ENCODE measurements at regions not wholly inside any gene's neighbourhood (a gene's known extent, or its start where the extent isn't known, plus 50 kb on each side); places are given as distances from the start of the nearest gene placed in this dataset.

- TF ChIP-seq POLR2A (IDR thresholded peaks at IDR 0.05) (no peak), CTCF (IDR thresholded peaks at IDR 0.05) (no peak)
These were observed 247.1 kb upstream of the GALNT17 start for GRCh38 chr7:70884809-70885208.

Measured in vagina (tissue), 2 donors.